Fibroblast of mammary gland (primary cell): ENCODE measurements at regions not wholly inside any gene's neighbourhood (a gene's known extent, or its start where the extent isn't known, plus 50 kb on each side); places are given as distances from the start of the nearest gene placed in this dataset.

Experiments used
- DNase-seq: peaks from one replicate; pipeline ENCODE4 v3.0.0-alpha.2; 2010; ENCODE audit warnings: low read depth
- H3K4me3 ChIP-seq: 2 replicates; pipeline ENCODE4 v1.5.1; 2011; ENCODE audit warnings: low read depth, mild to moderate bottlenecking, low read length, moderate library complexity; ENCODE audit not compliant: control insufficient read depth
- CTCF ChIP-seq: conservative IDR thresholded peaks from 2 replicates; pipeline ENCODE4 v1.5.1; 2011; ENCODE audit warnings: low read depth, low read length, inconsistent platforms; ENCODE audit not compliant: control insufficient read depth, insufficient read depth

GRCh38 chr4:136743238-136743637 lies 789.1 kb downstream of the PCDH18 start:
- DNase-seq, result no peak
- H3K4me3 ChIP-seq, result no peak overlapping the region
- TF ChIP-seq CTCF, result no peak

GRCh38 chr4:136742333-136742732 lies 790.0 kb downstream of the PCDH18 start:
- peak; percentile 8 for DNase-seq
- no peak for TF ChIP-seq CTCF

GRCh38 chr4:136741468-136741867 lies 790.8 kb downstream of the PCDH18 start:
- TF ChIP-seq CTCF, result no peak
- DNase-seq, result peak; percentile 1
- H3K4me3 ChIP-seq, result no peak overlapping the region

More at GRCh38 chr4:136742333-136742732, 790.0 kb downstream of the PCDH18 start:
- H3K4me3 ChIP-seq, result no peak overlapping the region

- no peak overlapping the region for H3K4me3 ChIP-seq
- DNase-seq, result no peak
- no peak for TF ChIP-seq CTCF
Measured at GRCh38 chr4:136740326-136740725, 792.0 kb downstream of the PCDH18 start.

- no peak for DNase-seq
- H3K4me3 ChIP-seq, result no peak overlapping the region
- no peak for TF ChIP-seq CTCF
Measured at GRCh38 chr4:136737066-136737465, 795.2 kb downstream of the PCDH18 start.

- no peak for DNase-seq
- H3K4me3 ChIP-seq, result no peak overlapping the region
- no peak for TF ChIP-seq CTCF
Measured at GRCh38 chr4:136731025-136731424, 801.3 kb downstream of the PCDH18 start.
